ENCODE measurements at regions not wholly inside any gene's neighbourhood (a gene's known extent, or its start where the extent isn't known, plus 50 kb on each side); places are given as distances from the start of the nearest gene placed in this dataset.

DNA sequence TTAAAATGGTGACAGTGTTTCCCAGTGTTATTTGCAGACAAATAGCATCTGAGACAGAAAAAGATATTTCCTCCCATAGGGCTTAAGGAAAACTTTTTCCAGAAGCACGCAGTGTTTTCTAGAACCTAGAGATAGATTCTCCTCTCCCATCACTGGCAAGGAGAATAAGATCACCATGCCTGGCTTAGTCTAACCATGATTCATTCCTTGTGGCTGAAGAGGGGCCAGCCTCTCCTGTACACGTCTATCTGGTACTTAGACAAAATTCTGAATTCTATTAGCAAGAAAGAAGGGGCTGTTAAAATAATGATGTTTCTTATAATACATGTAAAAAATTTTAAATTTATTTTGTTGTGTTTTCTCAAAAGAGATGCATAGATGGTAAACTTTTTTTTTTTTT is 296.1 kb upstream of the LDB2 start:
- Mint-ChIP-seq H3K4me1 (no peaks in the 10 kb centered on the region), H3K27ac (no peak overlapping the region), H3K27me3 (ENCODE audit: low read depth in 3 of 3) (no peaks in the 10 kb centered on the region), H3K9me3 (peaks cover 0 to 12% (median 4%) of the 10 kb centered on the region in 7 donors), H3K4me3 (no peak overlapping the region), H3K36me3 (no peaks in the 10 kb centered on the region)
- Histone ChIP-seq H3K4me3 (replicated peaks in 1 of 3; ENCODE audit: low read depth in 2 of 3, low read length in 3 of 3) (no peak overlapping the region), H3K36me3 (replicated peaks in 1 of 2; ENCODE audit: control insufficient read depth in 1 of 2, insufficient read depth in 2 of 2, low read length in 2 of 2) (no peaks in the 10 kb centered on the region), H3K27ac (ENCODE audit: low read depth in 1 of 2, low read length in 2 of 2) (no peak overlapping the region), H3K9ac (ENCODE audit: insufficient read depth, low read length, poor library complexity, severe bottlenecking) (no peak overlapping the region), H2AFZ (ENCODE audit: insufficient read depth, low read depth, low read length, poor library complexity, severe bottlenecking) (no peak overlapping the region), H3K9me3 (replicated peaks in 1 of 2; ENCODE audit: control insufficient read depth in 1 of 2, insufficient read depth in 1 of 2, low read length in 2 of 2) (no peaks in the 10 kb centered on the region), H4K20me1 (ENCODE audit: insufficient read depth, low read length) (no peaks in the 10 kb centered on the region), H3K4me2 (replicated peaks; ENCODE audit: extremely low read depth, low read length, poor library complexity, severe bottlenecking) (no peak overlapping the region), H3K79me2 (ENCODE audit: insufficient read depth, low read length) (no peaks in the 10 kb centered on the region), H3K4me1 (ENCODE audit: control insufficient read depth in 1 of 2, insufficient read depth in 2 of 2, low read length in 2 of 2) (no peaks in the 10 kb centered on the region), H3K27me3 (ENCODE audit: control insufficient read depth in 2 of 2, insufficient read depth in 2 of 2, low read length in 2 of 2) (no peaks in the 10 kb centered on the region)
- intact Hi-C loops (cut with micrococcal nuclease), result no loop called here
- no peak for DNase-seq
- no peak for TF ChIP-seq CTCF (IDR thresholded peaks at IDR 0.05)
- 63% methylated on average over 1 of the region's 2 CpGs for WGBS (ENCODE audit: insufficient coverage)

- no peak overlapping the region for H3K4me3 ChIP-seq (replicated peaks in 1 of 3; ENCODE audit: low read depth in 2 of 3, low read length in 3 of 3)
- no peaks in the 10 kb centered on the region for H3K4me1 Mint-ChIP-seq
- no peak overlapping the region for H3K4me3 Mint-ChIP-seq
- H3K9me3 ChIP-seq (replicated peaks in 1 of 2; ENCODE audit: control insufficient read depth in 1 of 2, insufficient read depth in 1 of 2, low read length in 2 of 2), result peaks cover 0 to 8% of the 10 kb centered on the region in 2 donors
- no peaks in the 10 kb centered on the region for H3K36me3 ChIP-seq (replicated peaks in 1 of 2; ENCODE audit: control insufficient read depth in 1 of 2, insufficient read depth in 2 of 2, low read length in 2 of 2)
- no peak overlapping the region for H3K27ac Mint-ChIP-seq
- no peak overlapping the region for H3K9ac ChIP-seq (ENCODE audit: insufficient read depth, low read length, poor library complexity, severe bottlenecking)
- no peak overlapping the region for H2AFZ ChIP-seq (ENCODE audit: insufficient read depth, low read depth, low read length, poor library complexity, severe bottlenecking)
- no peak for DNase-seq
- no peaks in the 10 kb centered on the region for H3K27me3 ChIP-seq (ENCODE audit: control insufficient read depth in 2 of 2, insufficient read depth in 2 of 2, low read length in 2 of 2)
- H3K4me2 ChIP-seq (replicated peaks; ENCODE audit: extremely low read depth, low read length, poor library complexity, severe bottlenecking), result no peak overlapping the region
- no peaks in the 10 kb centered on the region for H3K79me2 ChIP-seq (ENCODE audit: insufficient read depth, low read length)
- no peak for TF ChIP-seq CTCF (IDR thresholded peaks at IDR 0.05)
- H3K9me3 Mint-ChIP-seq, result peaks cover 1 to 18% (median 6%) of the 10 kb centered on the region in 7 donors
- WGBS (ENCODE audit: insufficient coverage), result no CpG with 5 or more reads among the region's 3 CpGs
- intact Hi-C loops (cut with micrococcal nuclease), result no loop called here
- H3K4me1 ChIP-seq (ENCODE audit: control insufficient read depth in 1 of 2, insufficient read depth in 2 of 2, low read length in 2 of 2), result no peaks in the 10 kb centered on the region
- no peaks in the 10 kb centered on the region for H3K27me3 Mint-ChIP-seq (ENCODE audit: low read depth in 3 of 3)
- no peaks in the 10 kb centered on the region for H4K20me1 ChIP-seq (ENCODE audit: insufficient read depth, low read length)
- H3K27ac ChIP-seq (ENCODE audit: low read depth in 1 of 2, low read length in 2 of 2), result no peak overlapping the region
- H3K36me3 Mint-ChIP-seq, result no peaks in the 10 kb centered on the region
These were observed 291.3 kb upstream of the LDB2 start for GRCh38 chr4:17189759-17190158.
